SK-N-MC (cell line): ENCODE measurements at regions not wholly inside any gene's neighbourhood (a gene's known extent, or its start where the extent isn't known, plus 50 kb on each side); places are given as distances from the start of the nearest gene placed in this dataset.

Experiments
- DNase-seq: peaks from one replicate; pipeline ENCODE4 v3.0.0-alpha.2; 2011; ENCODE audit warnings: low read depth, low spot score
- H3K27ac ChIP-seq: fragments of 200-600 bp; sonication (generic); 2 replicates; pipeline ENCODE4 v1.5.1; 2016; ENCODE audit warnings: mixed run types
- H3K36me3 ChIP-seq: fragments of 200-600 bp; sonication (generic); 2 replicates; pipeline ENCODE4 v1.6.1; 2017; ENCODE audit warnings: antibody characterized with exemption, low read length, mixed read lengths; ENCODE audit not compliant: insufficient read depth
- H3K4me3 ChIP-seq: fragments of 200-600 bp; sonication (generic); 2 replicates; pipeline ENCODE4 v1.5.1; 2016
- H3K9ac ChIP-seq: fragments of 200-600 bp; sonication (generic); 2 replicates; pipeline ENCODE4 v1.8.0; 2017; ENCODE audit warnings: mixed run types, mixed read lengths; ENCODE audit not compliant: insufficient read length
- H3K9me3 ChIP-seq: fragments of 200-600 bp; sonication (generic); 2 replicates; pipeline ENCODE4 v1.6.1; 2017; ENCODE audit warnings: low read depth, mild to moderate bottlenecking, antibody characterized with exemption, low read length, moderate library complexity, mixed read lengths
- EZH2 ChIP-seq: fragments of 200-600 bp; sonication (generic); IDR thresholded peaks from one replicate; pipeline ENCODE4 v1.6.1; 2017; ENCODE audit warnings: antibody characterized with exemption
- FOXP2 ChIP-seq: optimal IDR thresholded peaks from 2 replicates; pipeline ENCODE3; 2011; ENCODE audit warnings: mild to moderate bottlenecking, moderate library complexity; ENCODE audit not compliant: insufficient read depth; ENCODE audit errors: extremely low read length, control extremely low read depth
- POLR2AphosphoS5 ChIP-seq: IDR thresholded peaks from 2 replicates; pipeline ENCODE4 v1.6.1; 2012; ENCODE audit warnings: mild to moderate bottlenecking, low read depth, low read length, borderline replicate concordance

GRCh38 chr20:22501034-22501433, 83.3 kb downstream of the FOXA2 start:
- Histone ChIP-seq H3K36me3 (no peaks in the 10 kb centered on the region), H3K4me3 (no peak overlapping the region), H3K9ac (no peak overlapping the region), H3K9me3 (no peaks in the 10 kb centered on the region), H3K27ac (no peak overlapping the region)
- TF ChIP-seq EZH2 (no peak), POLR2AphosphoS5 (no peak), FOXP2 (no peak)
- no peak for DNase-seq

GRCh38 chr20:22499515-22500166, 84.7 kb downstream of the FOXA2 start:
- TF ChIP-seq EZH2 (no peak), POLR2AphosphoS5 (no peak), FOXP2 (no peak)
- Histone ChIP-seq H3K27ac (no peak overlapping the region), H3K9me3 (no peaks in the 10 kb centered on the region), H3K9ac (no peak overlapping the region), H3K36me3 (no peaks in the 10 kb centered on the region), H3K4me3 (no peak overlapping the region)
- DNase-seq: no peak

- no peak overlapping the region for H3K9ac ChIP-seq
- H3K36me3 ChIP-seq: no peaks in the 10 kb centered on the region
- no peak overlapping the region for H3K4me3 ChIP-seq
- no peaks in the 10 kb centered on the region for H3K9me3 ChIP-seq
- H3K27ac ChIP-seq: no peak overlapping the region
- no peak for TF ChIP-seq EZH2
- TF ChIP-seq FOXP2: no peak
- no peak for TF ChIP-seq POLR2AphosphoS5
- DNase-seq: no peak
These were observed 87.6 kb downstream of the FOXA2 start for GRCh38 chr20:22496817-22497216.

- TF ChIP-seq POLR2AphosphoS5 (no peak), EZH2 (no peak), FOXP2 (no peak)
These were observed 88.6 kb downstream of the FOXA2 start for GRCh38 chr20:22495789-22496188.

GRCh38 chr20:22495172-22495571, 89.2 kb downstream of the FOXA2 start:
- Histone ChIP-seq H3K27ac (no peak overlapping the region), H3K9me3 (no peaks in the 10 kb centered on the region), H3K9ac (no peak overlapping the region), H3K36me3 (no peaks in the 10 kb centered on the region), H3K4me3 (no peak overlapping the region)
- TF ChIP-seq POLR2AphosphoS5 (no peak), EZH2 (no peak), FOXP2 (no peak)
- DNase-seq: no peak

More at GRCh38 chr20:22495789-22496188, 88.6 kb downstream of the FOXA2 start:
- H3K9ac ChIP-seq: no peak overlapping the region
- H3K4me3 ChIP-seq: no peak overlapping the region
- H3K36me3 ChIP-seq: no peaks in the 10 kb centered on the region
- no peaks in the 10 kb centered on the region for H3K9me3 ChIP-seq
- no peak overlapping the region for H3K27ac ChIP-seq
- no peak for DNase-seq

- no peaks in the 10 kb centered on the region for H3K9me3 ChIP-seq
- TF ChIP-seq POLR2AphosphoS5 (no peak), EZH2 (no peak), FOXP2 (no peak)
- H3K27ac ChIP-seq: no peak overlapping the region
- no peak overlapping the region for H3K9ac ChIP-seq
- no peak for DNase-seq
- no peaks in the 10 kb centered on the region for H3K36me3 ChIP-seq
- H3K4me3 ChIP-seq: no peak overlapping the region
These were observed 91.9 kb downstream of the FOXA2 start for GRCh38 chr20:22492497-22492896.

GRCh38 chr20:22491194-22491505, 93.2 kb downstream of the FOXA2 start:
- DNase-seq: no peak
- Histone ChIP-seq H3K27ac (no peak overlapping the region), H3K9ac (no peak overlapping the region), H3K36me3 (no peaks in the 10 kb centered on the region), H3K9me3 (no peaks in the 10 kb centered on the region), H3K4me3 (no peak overlapping the region)
- TF ChIP-seq EZH2 (no peak), POLR2AphosphoS5 (no peak), FOXP2 (no peak)

GRCh38 chr20:22490287-22491193, 93.8 kb downstream of the FOXA2 start:
- Histone ChIP-seq H3K36me3 (no peaks in the 10 kb centered on the region), H3K9ac (no peak overlapping the region), H3K27ac (no peak overlapping the region), H3K4me3 (no peak overlapping the region), H3K9me3 (no peaks in the 10 kb centered on the region)
- no peak for DNase-seq
- no peak for TF ChIP-seq EZH2
